Spinal cord (tissue), 9 donors: ENCODE measurements at regions not wholly inside any gene's neighbourhood (a gene's known extent, or its start where the extent isn't known, plus 50 kb on each side); places are given as distances from the start of the nearest gene placed in this dataset.

Experiments
- DNase-seq, 6 donors: peaks; one replicate each; pipeline versions ENCODE4 v3.0.0 to v3.0.0-alpha.2; 2013 to 2015; ENCODE audit warnings: low spot score in 6 of 6, low read depth in 4 of 6
- H3K27ac ChIP-seq: one replicate; pipeline ENCODE4 v1.5.1; 2013; ENCODE audit warnings: low read depth, low read length, control low read depth
- H3K27me3 ChIP-seq: one replicate; pipeline ENCODE4 v1.6.1; 2013; ENCODE audit warnings: low read length; ENCODE audit not compliant: control insufficient read depth, insufficient read depth
- H3K36me3 ChIP-seq: one replicate; pipeline ENCODE4 v1.6.1; 2013; ENCODE audit warnings: low read length; ENCODE audit not compliant: control insufficient read depth, insufficient read depth
- H3K4me1 ChIP-seq: one replicate; pipeline ENCODE4 v1.6.1; 2013; ENCODE audit warnings: low read length; ENCODE audit not compliant: control insufficient read depth, insufficient read depth
- H3K4me3 ChIP-seq: one replicate; pipeline ENCODE4 v1.5.1; 2013; ENCODE audit warnings: low read depth, low read length, control low read depth
- H3K9me3 ChIP-seq: one replicate; pipeline ENCODE4 v1.6.1; 2013; ENCODE audit warnings: low read length; ENCODE audit not compliant: control insufficient read depth, insufficient read depth
- WGBS: methylation state at CpG from one replicate; pipeline ENCODE4 v1.1.5; 2013; ENCODE audit warnings: missing lambda C conversion rate; ENCODE audit not compliant: insufficient coverage; 5-methylcytosine and 5-hydroxymethylcytosine counted together
- donor health status: healthy.

- no peak for DNase-seq
- Histone ChIP-seq H3K4me1 (no peaks in the 10 kb centered on the region), H3K4me3 (no peak overlapping the region), H3K27ac (no peak overlapping the region), H3K27me3 (no peaks in the 10 kb centered on the region), H3K36me3 (no peaks in the 10 kb centered on the region), H3K9me3 (no peaks in the 10 kb centered on the region)
- no CpG with 5 or more reads among the region's 3 CpGs for WGBS
Measured at GRCh38 chr7:115511330-115511729, 519.2 kb downstream of the TFEC start.

GRCh38 chr7:115505136-115505535 lies 525.4 kb downstream of the TFEC start:
- H3K27me3 ChIP-seq = no peaks in the 10 kb centered on the region
- DNase-seq = no peak
- no peak overlapping the region for H3K4me3 ChIP-seq
- H3K27ac ChIP-seq = no peak overlapping the region
- H3K4me1 ChIP-seq = no peaks in the 10 kb centered on the region
- no peaks in the 10 kb centered on the region for H3K36me3 ChIP-seq
- H3K9me3 ChIP-seq = no peaks in the 10 kb centered on the region

DNA sequence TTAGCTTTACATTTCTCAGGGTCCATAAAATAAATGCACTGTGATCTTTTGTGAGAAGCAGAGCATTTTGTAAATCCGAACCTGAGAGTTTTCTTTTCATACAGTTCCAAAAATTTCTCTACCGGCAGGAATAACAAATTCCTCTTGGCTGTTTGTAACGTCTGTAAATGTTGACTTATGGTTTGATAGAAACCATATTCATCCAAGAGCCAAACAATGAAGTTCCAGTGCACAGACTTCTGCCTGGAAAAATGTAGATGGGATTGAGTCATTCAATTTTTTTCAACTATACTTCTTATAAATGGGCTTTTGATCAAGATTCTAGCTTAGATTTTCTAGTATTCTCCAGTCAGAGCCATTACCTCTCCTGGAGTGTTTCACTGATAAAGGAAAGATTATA lies 530.6 kb downstream of the TFEC start:
- no peaks in the 10 kb centered on the region for H3K27me3 ChIP-seq
- DNase-seq = no peak
- no peaks in the 10 kb centered on the region for H3K4me1 ChIP-seq
- WGBS = no CpG with 5 or more reads among the region's 3 CpGs
- no peaks in the 10 kb centered on the region for H3K36me3 ChIP-seq
- H3K27ac ChIP-seq = no peak overlapping the region
- no peak overlapping the region for H3K4me3 ChIP-seq
- no peaks in the 10 kb centered on the region for H3K9me3 ChIP-seq

GRCh38 chr7:115496006-115496405 lies 534.6 kb downstream of the TFEC start:
- no peaks in the 10 kb centered on the region for H3K9me3 ChIP-seq
- no peaks in the 10 kb centered on the region for H3K4me1 ChIP-seq
- H3K36me3 ChIP-seq = no peaks in the 10 kb centered on the region
- no peak overlapping the region for H3K4me3 ChIP-seq
- DNase-seq = no peak
- 100% methylated on average over 2 of the region's 5 CpGs for WGBS
- H3K27ac ChIP-seq = no peak overlapping the region
- H3K27me3 ChIP-seq = no peaks in the 10 kb centered on the region

DNA sequence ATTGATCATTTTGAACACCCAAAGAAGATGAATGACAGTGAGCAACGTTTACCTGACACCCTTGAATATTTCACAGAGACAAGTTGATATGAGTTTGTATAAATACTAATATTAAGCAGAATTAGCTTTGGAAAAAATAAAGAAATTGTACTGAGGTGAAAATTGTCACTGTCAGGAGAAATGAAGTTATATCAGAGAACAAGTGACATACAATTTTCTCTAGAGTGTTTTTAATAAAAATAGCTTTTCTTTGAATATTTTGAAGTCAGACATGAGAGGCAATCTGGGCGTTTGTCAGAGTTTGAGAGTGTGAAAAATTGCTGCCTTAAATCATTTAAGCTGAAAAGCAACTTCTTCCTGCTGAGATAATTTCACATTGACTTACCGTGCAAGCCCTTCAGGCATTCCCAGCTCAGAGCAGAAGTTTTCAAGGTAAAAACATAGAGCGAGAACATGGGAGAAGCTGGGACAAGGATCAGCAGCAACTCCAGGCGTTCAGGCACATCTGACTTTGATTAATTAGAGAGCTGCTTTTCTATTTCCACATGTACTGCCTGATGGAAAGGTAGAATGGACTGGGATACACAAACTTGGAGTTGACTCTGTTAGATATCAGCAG lies 535.9 kb downstream of the TFEC start:
- DNase-seq = peak in 1 of 6 donors; percentile 15
- WGBS = no CpG with 5 or more reads among the region's 5 CpGs

DNA sequence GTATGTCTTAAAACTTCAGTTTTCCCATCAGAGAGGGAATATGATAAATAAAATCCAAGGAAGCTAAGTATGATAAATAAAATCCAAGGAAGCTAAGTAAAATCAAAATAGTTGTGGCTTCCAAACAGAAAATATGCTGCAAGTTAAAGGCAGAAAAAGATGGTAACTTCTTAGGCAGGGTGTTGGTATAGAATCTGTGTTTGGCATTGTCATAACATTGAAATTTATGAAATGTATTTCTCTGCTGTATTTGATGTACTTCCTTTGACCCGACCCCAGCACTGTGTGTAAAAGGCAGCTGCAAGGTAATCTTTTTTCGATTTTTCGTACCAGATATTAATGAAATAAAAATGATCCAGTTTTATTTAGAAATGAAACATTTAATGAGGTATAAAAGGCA lies 537.2 kb downstream of the TFEC start:
- no peak for DNase-seq
- Histone ChIP-seq H3K4me1 (no peaks in the 10 kb centered on the region), H3K27ac (no peak overlapping the region), H3K4me3 (no peak overlapping the region), H3K36me3 (no peaks in the 10 kb centered on the region), H3K27me3 (no peaks in the 10 kb centered on the region), H3K9me3 (no peaks in the 10 kb centered on the region)
- WGBS = no CpG with 5 or more reads among the region's 3 CpGs

More for the DNA sequence above, 535.9 kb downstream of the TFEC start:
- Histone ChIP-seq H3K9me3 (no peaks in the 10 kb centered on the region), H3K4me3 (no peak overlapping the region), H3K4me1 (no peaks in the 10 kb centered on the region), H3K27me3 (no peaks in the 10 kb centered on the region), H3K27ac (no peak overlapping the region), H3K36me3 (no peaks in the 10 kb centered on the region)

DNA sequence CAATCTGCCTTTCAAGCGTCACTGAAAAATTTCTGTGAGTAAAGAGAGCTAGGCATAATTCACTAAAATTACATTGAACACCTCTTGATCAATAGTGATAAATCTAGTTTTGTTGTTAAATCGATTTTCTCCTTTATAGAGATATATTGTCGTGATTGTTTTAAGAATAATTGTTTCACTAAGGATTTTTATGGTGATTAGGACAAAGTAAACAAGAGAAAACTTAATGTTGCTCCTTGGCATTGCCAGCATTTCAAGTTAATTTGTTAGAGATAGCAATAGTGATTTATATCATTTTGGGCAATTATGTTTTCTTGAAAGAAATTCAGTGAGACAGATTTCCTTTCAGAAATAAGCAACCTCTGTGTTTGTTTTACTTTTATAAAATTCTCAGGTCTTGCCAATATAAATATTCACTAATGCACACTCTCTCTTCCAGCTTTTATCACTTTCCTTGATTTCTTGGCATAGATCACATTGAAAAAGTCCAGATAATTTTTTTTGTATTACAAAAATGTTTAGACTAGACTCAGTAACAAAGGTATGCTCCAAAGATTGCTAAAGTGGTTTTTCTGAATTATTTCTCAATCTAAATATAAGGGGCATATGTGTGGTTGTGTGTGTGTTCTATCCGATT lies 538.7 kb downstream of the TFEC start:
- Histone ChIP-seq H3K4me3 (no peak overlapping the region), H3K4me1 (no peaks in the 10 kb centered on the region), H3K27ac (no peak overlapping the region), H3K9me3 (no peaks in the 10 kb centered on the region), H3K27me3 (no peaks in the 10 kb centered on the region), H3K36me3 (no peaks in the 10 kb centered on the region)
- DNase-seq = no peak
- WGBS = no CpG with 5 or more reads among the region's 4 CpGs

DNA sequence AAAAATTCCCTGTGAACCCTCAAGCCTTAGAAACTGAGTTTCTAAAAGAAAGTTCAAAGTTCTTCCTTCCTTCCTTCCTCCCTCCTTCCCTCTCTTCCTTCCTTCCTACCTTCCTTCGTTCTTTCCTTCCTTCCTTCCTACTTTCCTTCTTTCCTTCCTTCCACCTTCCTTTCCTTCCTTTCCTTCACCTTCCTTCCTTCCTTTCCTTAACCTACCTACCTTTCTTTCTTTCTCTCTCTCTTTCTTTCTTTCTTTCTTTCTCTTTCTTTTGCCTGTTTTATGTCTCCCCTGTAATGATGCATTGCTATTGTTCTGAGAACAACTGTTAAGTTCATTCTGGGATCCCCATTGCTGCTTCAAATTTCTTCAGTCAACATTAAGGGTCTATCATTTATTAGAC lies 551.1 kb downstream of the TFEC start:
- Histone ChIP-seq H3K36me3 (no peaks in the 10 kb centered on the region), H3K27ac (no peak overlapping the region), H3K9me3 (no peaks in the 10 kb centered on the region), H3K27me3 (peaks cover 13% of the 10 kb centered on the region), H3K4me1 (peaks cover 10% of the 10 kb centered on the region), H3K4me3 (no peak overlapping the region)
- no CpG with 5 or more reads among the region's 1 CpG for WGBS
- DNase-seq = no peak

GRCh38 chr7:115478426-115478825 lies 552.1 kb downstream of the TFEC start:
- Histone ChIP-seq H3K9me3 (no peaks in the 10 kb centered on the region), H3K36me3 (no peaks in the 10 kb centered on the region), H3K4me1 (peaks cover 10% of the 10 kb centered on the region), H3K27ac (no peak overlapping the region), H3K4me3 (no peak overlapping the region), H3K27me3 (peaks cover 13% of the 10 kb centered on the region)
- no peak for DNase-seq

DNA sequence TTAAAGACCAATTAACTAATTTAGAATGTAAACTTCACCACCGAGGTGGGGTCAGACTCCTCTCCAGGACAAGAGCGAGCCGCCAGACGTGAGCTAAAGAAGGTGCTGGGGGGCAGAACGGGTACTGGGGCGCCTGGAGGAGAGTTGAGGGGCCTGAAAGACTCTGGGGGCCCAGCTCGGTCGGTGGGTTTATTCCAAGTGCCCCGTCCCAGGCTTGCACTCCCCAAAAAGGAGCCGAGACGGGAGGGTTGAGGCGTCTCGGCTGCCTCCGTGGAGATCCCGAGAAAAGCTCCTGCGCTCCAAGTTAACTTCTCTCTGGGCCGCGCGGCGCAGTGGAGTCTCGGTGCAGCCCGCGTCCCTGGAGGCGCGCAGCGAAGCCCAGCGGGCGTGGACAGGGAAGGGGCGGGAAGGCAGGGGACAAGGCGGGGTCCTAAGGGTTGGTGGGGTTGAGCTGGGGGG lies 553.3 kb downstream of the TFEC start:
- H3K4me3 ChIP-seq = peak overlapping the region; percentile 47
- DNase-seq = peak in 2 of 6 donors; percentile 31 to 63
- under 1% methylated on average over 28 of the region's 30 CpGs for WGBS

More for the DNA sequence above, 553.3 kb downstream of the TFEC start:
- peaks cover 10% of the 10 kb centered on the region for H3K4me1 ChIP-seq
- H3K36me3 ChIP-seq = no peaks in the 10 kb centered on the region
- no peak overlapping the region for H3K27ac ChIP-seq
- H3K27me3 ChIP-seq = peaks cover 13% of the 10 kb centered on the region
- H3K9me3 ChIP-seq = no peaks in the 10 kb centered on the region
